HL-60 (cell line): ENCODE measurements at regions not wholly inside any gene's neighbourhood (a gene's known extent, or its start where the extent isn't known, plus 50 kb on each side); places are given as distances from the start of the nearest gene placed in this dataset.

Source experiments
- GABPA ChIP-seq: IDR thresholded peaks from 2 replicates; pipeline ENCODE4 v1.6.1; 2012; ENCODE audit warnings: low read depth
- POLR2AphosphoS5 ChIP-seq: IDR thresholded peaks from 2 replicates; pipeline ENCODE4 v1.6.1; 2012; ENCODE audit warnings: low read depth
- SPI1 ChIP-seq: IDR thresholded peaks from 2 replicates; pipeline ENCODE4 v1.6.1; 2012; ENCODE audit warnings: low read depth, mild to moderate bottlenecking, borderline replicate concordance
- TF ChIP-seq, protein P1 (sequence below): IDR thresholded peaks from 2 replicates; pipeline ENCODE4 v1.6.1; 2012; ENCODE audit warnings: low read depth; ENCODE audit not compliant: insufficient replicate concordance
- TF ChIP-seq, protein P2 (sequence below): IDR thresholded peaks from one replicate; pipeline ENCODE4 v1.5.1; 2011; ENCODE audit warnings: low read length, control low read depth, inconsistent platforms; ENCODE audit not compliant: insufficient read depth

DNA sequence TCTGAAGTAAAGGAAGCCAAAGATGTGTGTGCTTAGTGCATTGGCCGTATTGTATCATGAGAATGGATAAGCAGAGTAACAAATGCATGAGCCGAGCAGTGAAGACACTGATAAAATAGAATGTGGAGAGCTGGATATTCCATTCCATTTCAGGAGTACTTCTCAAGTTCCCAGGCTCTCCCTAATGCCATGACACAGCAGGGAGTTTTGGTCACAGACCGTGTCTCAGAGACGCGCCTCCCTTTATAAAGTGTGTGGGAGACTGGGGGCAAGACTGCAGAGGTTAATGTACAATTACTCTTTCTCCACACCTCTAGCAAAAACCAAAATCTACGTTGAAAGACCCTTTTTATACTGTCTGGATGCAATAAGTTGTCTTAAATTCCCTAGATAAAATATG is 575.6 kb downstream of the EFNB2 start:
- TF ChIP-seq, protein P1, sequence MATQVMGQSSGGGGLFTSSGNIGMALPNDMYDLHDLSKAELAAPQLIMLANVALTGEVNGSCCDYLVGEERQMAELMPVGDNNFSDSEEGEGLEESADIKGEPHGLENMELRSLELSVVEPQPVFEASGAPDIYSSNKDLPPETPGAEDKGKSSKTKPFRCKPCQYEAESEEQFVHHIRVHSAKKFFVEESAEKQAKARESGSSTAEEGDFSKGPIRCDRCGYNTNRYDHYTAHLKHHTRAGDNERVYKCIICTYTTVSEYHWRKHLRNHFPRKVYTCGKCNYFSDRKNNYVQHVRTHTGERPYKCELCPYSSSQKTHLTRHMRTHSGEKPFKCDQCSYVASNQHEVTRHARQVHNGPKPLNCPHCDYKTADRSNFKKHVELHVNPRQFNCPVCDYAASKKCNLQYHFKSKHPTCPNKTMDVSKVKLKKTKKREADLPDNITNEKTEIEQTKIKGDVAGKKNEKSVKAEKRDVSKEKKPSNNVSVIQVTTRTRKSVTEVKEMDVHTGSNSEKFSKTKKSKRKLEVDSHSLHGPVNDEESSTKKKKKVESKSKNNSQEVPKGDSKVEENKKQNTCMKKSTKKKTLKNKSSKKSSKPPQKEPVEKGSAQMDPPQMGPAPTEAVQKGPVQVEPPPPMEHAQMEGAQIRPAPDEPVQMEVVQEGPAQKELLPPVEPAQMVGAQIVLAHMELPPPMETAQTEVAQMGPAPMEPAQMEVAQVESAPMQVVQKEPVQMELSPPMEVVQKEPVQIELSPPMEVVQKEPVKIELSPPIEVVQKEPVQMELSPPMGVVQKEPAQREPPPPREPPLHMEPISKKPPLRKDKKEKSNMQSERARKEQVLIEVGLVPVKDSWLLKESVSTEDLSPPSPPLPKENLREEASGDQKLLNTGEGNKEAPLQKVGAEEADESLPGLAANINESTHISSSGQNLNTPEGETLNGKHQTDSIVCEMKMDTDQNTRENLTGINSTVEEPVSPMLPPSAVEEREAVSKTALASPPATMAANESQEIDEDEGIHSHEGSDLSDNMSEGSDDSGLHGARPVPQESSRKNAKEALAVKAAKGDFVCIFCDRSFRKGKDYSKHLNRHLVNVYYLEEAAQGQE, result no peak
- TF ChIP-seq, protein P2, sequence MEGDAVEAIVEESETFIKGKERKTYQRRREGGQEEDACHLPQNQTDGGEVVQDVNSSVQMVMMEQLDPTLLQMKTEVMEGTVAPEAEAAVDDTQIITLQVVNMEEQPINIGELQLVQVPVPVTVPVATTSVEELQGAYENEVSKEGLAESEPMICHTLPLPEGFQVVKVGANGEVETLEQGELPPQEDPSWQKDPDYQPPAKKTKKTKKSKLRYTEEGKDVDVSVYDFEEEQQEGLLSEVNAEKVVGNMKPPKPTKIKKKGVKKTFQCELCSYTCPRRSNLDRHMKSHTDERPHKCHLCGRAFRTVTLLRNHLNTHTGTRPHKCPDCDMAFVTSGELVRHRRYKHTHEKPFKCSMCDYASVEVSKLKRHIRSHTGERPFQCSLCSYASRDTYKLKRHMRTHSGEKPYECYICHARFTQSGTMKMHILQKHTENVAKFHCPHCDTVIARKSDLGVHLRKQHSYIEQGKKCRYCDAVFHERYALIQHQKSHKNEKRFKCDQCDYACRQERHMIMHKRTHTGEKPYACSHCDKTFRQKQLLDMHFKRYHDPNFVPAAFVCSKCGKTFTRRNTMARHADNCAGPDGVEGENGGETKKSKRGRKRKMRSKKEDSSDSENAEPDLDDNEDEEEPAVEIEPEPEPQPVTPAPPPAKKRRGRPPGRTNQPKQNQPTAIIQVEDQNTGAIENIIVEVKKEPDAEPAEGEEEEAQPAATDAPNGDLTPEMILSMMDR, result no peak
- no peak for TF ChIP-seq GABPA
- no peak for TF ChIP-seq SPI1
- no peak for TF ChIP-seq POLR2AphosphoS5
